MCF 10A (cell line): ENCODE measurements at regions not wholly inside any gene's neighbourhood (a gene's known extent, or its start where the extent isn't known, plus 50 kb on each side); places are given as distances from the start of the nearest gene placed in this dataset.

Source experiments
- BruUV-seq: library from RNA; stranded (reverse); fragments of 400-500 nt; replicated peaks from 2 replicates; lab custom pipeline; 2021; lab: Mats Ljungman, UMichigan
- CTCF ChIA-PET: fragments of 300-600 bp; sonication (Branson Sonifier 250); formaldehyde crosslinking; extraction: SDS; loops from one replicate; lab custom pipeline; 2021; ENCODE audit warnings: antibody characterized with exemption, inconsistent platforms; lab: Yijun Ruan, JAX
- POLR2A ChIA-PET: fragments of 300-600, 350-650 bp; sonication (Branson Sonifier 250); formaldehyde crosslinking; extraction: SDS; loops from one replicate; lab custom pipeline; 2020; ENCODE audit warnings: antibody characterized with exemption, inconsistent platforms; lab: Yijun Ruan, JAX
- DNase-seq: peaks from one replicate; pipeline ENCODE4 v3.0.0-alpha.2; 2018; ENCODE audit not compliant: unreplicated experiment
- H3K27ac Mint-ChIP-seq: one replicate; pipeline ENCODE4 v1.8.0; 2022; ENCODE audit warnings: mild to moderate bottlenecking, low read depth, mixed read lengths; ENCODE audit not compliant: unreplicated experiment
- H3K27me3 Mint-ChIP-seq: one replicate; pipeline ENCODE4 v1.8.0; 2022; ENCODE audit warnings: mixed read lengths; ENCODE audit not compliant: insufficient read depth, unreplicated experiment
- H3K36me3 Mint-ChIP-seq: one replicate; pipeline ENCODE4 v1.8.0; 2022; ENCODE audit warnings: mild to moderate bottlenecking, moderate library complexity, mixed read lengths; ENCODE audit not compliant: insufficient read depth, unreplicated experiment
- H3K4me1 Mint-ChIP-seq: one replicate; pipeline ENCODE4 v1.8.0; 2022; ENCODE audit warnings: mixed read lengths; ENCODE audit not compliant: insufficient read depth, unreplicated experiment
- H3K4me3 Mint-ChIP-seq: one replicate; pipeline ENCODE4 v1.8.0; 2022; ENCODE audit warnings: mild to moderate bottlenecking, moderate library complexity, mixed read lengths; ENCODE audit not compliant: unreplicated experiment
- H3K9me3 Mint-ChIP-seq: one replicate; pipeline ENCODE4 v1.8.0; 2022; ENCODE audit warnings: mixed read lengths; ENCODE audit not compliant: unreplicated experiment
- intact Hi-C: fragments of 100-400 bp; cut with micrococcal nuclease; formaldehyde crosslinking; loops from 2 replicates; pipeline ENCODE4 v1.14.1; 2022
- TF ChIP-seq, protein P1 (sequence below): fragments of 200-600 bp; IDR thresholded peaks from one replicate; pipeline ENCODE4 v1.8.0; 2022; ENCODE audit warnings: antibody characterized with exemption, mild to moderate bottlenecking; ENCODE audit not compliant: unreplicated experiment

GRCh38 chr13:104691767-104692467, 1625.7 kb upstream of the SLC10A2 start:
- no peak for DNase-seq
- Mint-ChIP-seq H3K27ac (no peak overlapping the region), H3K36me3 (no peaks in the 10 kb centered on the region), H3K4me1 (no peaks in the 10 kb centered on the region), H3K4me3 (no peak overlapping the region), H3K9me3 (no peaks in the 10 kb centered on the region), H3K27me3 (no peaks in the 10 kb centered on the region)
- intact Hi-C loops: no loop called here
- POLR2A ChIA-PET: no interaction called here
- CTCF ChIA-PET: no interaction called here
- TF ChIP-seq, protein P1, sequence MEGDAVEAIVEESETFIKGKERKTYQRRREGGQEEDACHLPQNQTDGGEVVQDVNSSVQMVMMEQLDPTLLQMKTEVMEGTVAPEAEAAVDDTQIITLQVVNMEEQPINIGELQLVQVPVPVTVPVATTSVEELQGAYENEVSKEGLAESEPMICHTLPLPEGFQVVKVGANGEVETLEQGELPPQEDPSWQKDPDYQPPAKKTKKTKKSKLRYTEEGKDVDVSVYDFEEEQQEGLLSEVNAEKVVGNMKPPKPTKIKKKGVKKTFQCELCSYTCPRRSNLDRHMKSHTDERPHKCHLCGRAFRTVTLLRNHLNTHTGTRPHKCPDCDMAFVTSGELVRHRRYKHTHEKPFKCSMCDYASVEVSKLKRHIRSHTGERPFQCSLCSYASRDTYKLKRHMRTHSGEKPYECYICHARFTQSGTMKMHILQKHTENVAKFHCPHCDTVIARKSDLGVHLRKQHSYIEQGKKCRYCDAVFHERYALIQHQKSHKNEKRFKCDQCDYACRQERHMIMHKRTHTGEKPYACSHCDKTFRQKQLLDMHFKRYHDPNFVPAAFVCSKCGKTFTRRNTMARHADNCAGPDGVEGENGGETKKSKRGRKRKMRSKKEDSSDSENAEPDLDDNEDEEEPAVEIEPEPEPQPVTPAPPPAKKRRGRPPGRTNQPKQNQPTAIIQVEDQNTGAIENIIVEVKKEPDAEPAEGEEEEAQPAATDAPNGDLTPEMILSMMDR: no peak
- BruUV-seq: no TSS peak

DNA sequence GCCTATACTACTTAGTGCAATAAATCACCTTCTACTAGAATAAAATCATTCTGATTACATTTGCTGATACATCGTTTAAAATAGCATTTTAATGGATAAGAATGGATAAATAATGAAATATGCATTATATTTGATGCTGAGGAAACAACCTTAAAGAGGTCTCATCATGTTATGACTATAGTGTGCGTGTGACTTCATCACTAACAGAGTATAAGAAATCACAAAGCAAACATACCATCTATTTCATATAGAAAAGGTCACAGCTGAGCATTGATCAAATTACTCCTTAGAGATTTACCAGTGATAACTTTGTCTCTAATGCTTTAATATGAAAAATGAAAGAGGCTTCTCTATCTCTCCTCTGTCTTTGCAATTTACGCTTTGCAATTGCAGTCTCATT, 1620.3 kb upstream of the SLC10A2 start:
- no peaks in the 10 kb centered on the region for H3K27me3 Mint-ChIP-seq
- no peak overlapping the region for H3K27ac Mint-ChIP-seq
- no TSS peak for BruUV-seq
- no peak overlapping the region for H3K4me3 Mint-ChIP-seq
- CTCF ChIA-PET: no interaction called here
- intact Hi-C loops: no loop called here
- POLR2A ChIA-PET: no interaction called here
- no peaks in the 10 kb centered on the region for H3K36me3 Mint-ChIP-seq
- H3K4me1 Mint-ChIP-seq: no peaks in the 10 kb centered on the region
- H3K9me3 Mint-ChIP-seq: no peaks in the 10 kb centered on the region
- DNase-seq: no peak
- TF ChIP-seq, protein P1: no peak

- DNase-seq: peak; percentile 24
- Mint-ChIP-seq H3K4me1 (no peaks in the 10 kb centered on the region), H3K4me3 (no peak overlapping the region), H3K36me3 (no peaks in the 10 kb centered on the region), H3K27me3 (no peaks in the 10 kb centered on the region), H3K27ac (no peak overlapping the region), H3K9me3 (no peaks in the 10 kb centered on the region)
- intact Hi-C loops: no loop called here
- no TSS peak for BruUV-seq
- TF ChIP-seq, protein P1: no peak
- ChIA-PET POLR2A (no interaction called here), CTCF (interaction anchor here (0.7 kb wide), 1 partner anchor 595 kb away, joined by 4 read pairs; no protein-coding TSS in a partner anchor)
Measured at GRCh38 chr13:104683789-104684188, 1617.6 kb upstream of the SLC10A2 start.

DNA sequence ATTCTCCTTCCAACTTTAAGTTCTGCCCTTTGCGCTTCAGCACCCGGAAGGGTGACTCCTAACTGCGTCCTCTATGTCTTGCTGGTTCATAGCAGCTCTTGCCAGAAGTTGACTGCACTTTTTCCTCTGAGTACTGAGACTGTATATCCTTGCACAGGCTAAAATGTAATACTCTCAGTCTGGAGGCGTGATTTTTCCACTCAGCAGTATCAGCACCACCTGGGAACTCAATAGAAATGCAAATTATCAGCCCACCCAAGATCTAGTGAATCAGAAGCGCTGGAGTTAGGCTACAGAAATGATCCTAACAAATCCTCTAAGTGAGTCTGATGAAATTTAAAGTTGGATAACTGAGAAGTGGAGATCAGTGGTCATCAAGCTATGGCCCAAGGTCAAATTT, 1611.9 kb upstream of the SLC10A2 start:
- no peaks in the 10 kb centered on the region for H3K27me3 Mint-ChIP-seq
- H3K9me3 Mint-ChIP-seq: no peaks in the 10 kb centered on the region
- H3K27ac Mint-ChIP-seq: no peak overlapping the region
- POLR2A ChIA-PET: no interaction called here
- CTCF ChIA-PET: no interaction called here
- no TSS peak for BruUV-seq
- TF ChIP-seq, protein P1: no peak
- no peak overlapping the region for H3K4me3 Mint-ChIP-seq
- H3K4me1 Mint-ChIP-seq: no peaks in the 10 kb centered on the region
- DNase-seq: no peak
- H3K36me3 Mint-ChIP-seq: no peaks in the 10 kb centered on the region
- intact Hi-C loops: no loop called here
